Urinary bladder (tissue), 3 donors: ENCODE measurements at regions not wholly inside any gene's neighbourhood (a gene's known extent, or its start where the extent isn't known, plus 50 kb on each side); places are given as distances from the start of the nearest gene placed in this dataset.

Source experiments
- DNase-seq: peaks from one replicate; pipeline ENCODE4 v3.0.0-alpha.2; 2015; ENCODE audit errors: extremely low spot score
- H3K27ac ChIP-seq: one replicate; pipeline ENCODE4 v1.5.1; 2013; ENCODE audit warnings: low read depth, mild to moderate bottlenecking, moderate library complexity
- H3K36me3 ChIP-seq: one replicate; pipeline ENCODE4 v1.6.1; 2013; ENCODE audit warnings: mild to moderate bottlenecking, moderate library complexity; ENCODE audit not compliant: insufficient read depth
- H3K4me1 ChIP-seq: one replicate; pipeline ENCODE4 v1.6.1; 2013; ENCODE audit warnings: mild to moderate bottlenecking, moderate library complexity; ENCODE audit not compliant: insufficient read depth
- H3K4me3 ChIP-seq: one replicate; pipeline ENCODE4 v1.5.1; 2013; ENCODE audit warnings: low read depth, low read length
- WGBS: extraction: QIAGEN DNeasy Blood & Tissue Kit; methylation state at CpG from one replicate; pipeline ENCODE4 v1.1.7; 2013; 5-methylcytosine and 5-hydroxymethylcytosine counted together
- donor health status: healthy with polysubstance abuse.
- donor health status: healthy.

DNA sequence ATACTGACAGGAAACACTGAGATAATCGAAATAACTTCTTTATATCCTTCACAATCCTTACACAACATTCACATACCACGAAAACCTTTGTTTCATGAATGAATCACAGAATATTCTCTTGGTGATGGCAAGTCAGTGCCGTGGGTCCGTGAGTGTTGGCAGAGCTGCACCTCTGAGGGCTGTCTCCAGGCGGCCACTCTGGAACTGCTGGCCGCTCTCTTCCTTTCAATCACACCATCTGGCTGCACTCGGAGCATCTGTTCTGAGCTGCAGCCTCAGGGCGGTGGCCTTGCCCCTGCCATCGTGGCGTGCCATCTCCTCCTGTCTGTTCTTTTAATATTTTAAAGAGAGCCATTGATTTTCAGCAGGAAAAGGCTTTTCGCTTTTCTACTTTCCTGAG, 129.4 kb upstream of the AFDN start:
- no peak for DNase-seq
- no peak overlapping the region for H3K27ac ChIP-seq
- WGBS = 69% methylated on average over 11 of the region's 11 CpGs
- H3K4me1 ChIP-seq = no peaks in the 10 kb centered on the region
- H3K36me3 ChIP-seq = no peaks in the 10 kb centered on the region
- H3K4me3 ChIP-seq = no peak overlapping the region

DNA sequence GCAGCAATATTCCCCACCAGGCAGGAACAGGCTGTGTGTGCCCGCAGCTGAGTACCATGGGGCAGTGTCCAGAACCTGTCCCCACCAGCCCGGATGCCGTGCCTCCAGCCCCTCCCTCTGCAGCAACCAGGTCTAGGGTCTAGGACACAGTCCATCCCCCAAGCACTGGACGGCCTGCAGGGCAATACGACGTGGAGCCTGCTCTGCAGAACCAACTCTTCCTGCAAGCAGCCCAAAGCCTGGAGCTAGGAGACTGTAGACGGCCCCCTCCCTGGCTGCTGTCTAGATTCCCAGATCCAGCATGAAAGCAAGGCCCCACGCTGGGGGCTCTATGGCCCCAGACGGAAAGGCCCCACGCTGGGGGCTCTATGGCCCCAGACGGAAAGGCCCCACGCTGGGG, 128.2 kb upstream of the AFDN start:
- H3K4me1 ChIP-seq = no peaks in the 10 kb centered on the region
- 96% methylated on average over 12 of the region's 12 CpGs for WGBS
- no peak for DNase-seq
- no peaks in the 10 kb centered on the region for H3K36me3 ChIP-seq
- no peak overlapping the region for H3K4me3 ChIP-seq
- H3K27ac ChIP-seq = no peak overlapping the region

- no peaks in the 10 kb centered on the region for H3K4me1 ChIP-seq
- H3K27ac ChIP-seq = peak overlapping the region; percentile 59
- no peak overlapping the region for H3K4me3 ChIP-seq
- 48% methylated on average over 21 of the region's 21 CpGs for WGBS
- no peak for DNase-seq
- no peaks in the 10 kb centered on the region for H3K36me3 ChIP-seq
Observed at GRCh38 chr6:167699141-167699931, 127.4 kb upstream of the AFDN start.

GRCh38 chr6:167700199-167700598, 126.5 kb upstream of the AFDN start:
- Histone ChIP-seq H3K4me1 (no peaks in the 10 kb centered on the region), H3K36me3 (no peaks in the 10 kb centered on the region), H3K4me3 (no peak overlapping the region), H3K27ac (no peak overlapping the region)
- WGBS = 81% methylated on average over 8 of the region's 8 CpGs
- DNase-seq = no peak

- no peaks in the 10 kb centered on the region for H3K4me1 ChIP-seq
Observed at GRCh38 chr6:167701010-167701409, 125.7 kb upstream of the AFDN start.

GRCh38 chr6:167702241-167702827, 124.4 kb upstream of the AFDN start:
- WGBS = 88% methylated on average over 8 of the region's 8 CpGs
- no peak for DNase-seq
- H3K4me3 ChIP-seq = no peak overlapping the region
- H3K27ac ChIP-seq = no peak overlapping the region
- no peaks in the 10 kb centered on the region for H3K36me3 ChIP-seq
- no peaks in the 10 kb centered on the region for H3K4me1 ChIP-seq

More at GRCh38 chr6:167701010-167701409, 125.7 kb upstream of the AFDN start:
- no peak for DNase-seq
- no peak overlapping the region for H3K4me3 ChIP-seq
- WGBS = 88% methylated on average over 12 of the region's 12 CpGs
- no peaks in the 10 kb centered on the region for H3K36me3 ChIP-seq
- no peak overlapping the region for H3K27ac ChIP-seq

DNA sequence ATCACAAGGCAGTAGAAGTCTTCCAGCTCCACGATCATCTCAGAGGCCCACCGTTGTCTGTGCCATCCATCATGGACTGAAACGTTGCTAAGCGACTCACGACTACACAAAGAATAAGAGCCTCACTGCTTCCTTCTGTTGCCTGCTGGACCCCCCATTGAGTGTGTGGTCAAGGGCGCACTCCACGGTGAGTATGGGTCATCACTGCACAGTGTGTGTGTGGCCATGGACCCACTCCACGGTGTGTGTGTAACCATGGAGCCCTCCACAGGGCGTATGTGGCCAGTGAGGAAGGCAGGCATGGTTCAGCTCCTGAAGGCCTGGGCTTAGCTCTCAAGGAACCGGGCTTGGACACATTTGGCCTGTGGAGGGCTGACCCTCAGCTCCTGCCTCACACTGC, 123.4 kb upstream of the AFDN start:
- 91% methylated on average over 10 of the region's 10 CpGs for whole genome bisulfite sequencing
- Histone ChIP-seq H3K4me1 (no peaks in the 10 kb centered on the region), H3K36me3 (no peaks in the 10 kb centered on the region), H3K4me3 (no peak overlapping the region), H3K27ac (no peak overlapping the region)
- DNase-seq = no peak

GRCh38 chr6:167703781-167704180, 122.9 kb upstream of the AFDN start:
- no peaks in the 10 kb centered on the region for H3K36me3 ChIP-seq
- DNase-seq = no peak
- H3K4me3 ChIP-seq = no peak overlapping the region
- WGBS = 84% methylated on average over 10 of the region's 10 CpGs
- H3K27ac ChIP-seq = no peak overlapping the region
- H3K4me1 ChIP-seq = no peaks in the 10 kb centered on the region

DNA sequence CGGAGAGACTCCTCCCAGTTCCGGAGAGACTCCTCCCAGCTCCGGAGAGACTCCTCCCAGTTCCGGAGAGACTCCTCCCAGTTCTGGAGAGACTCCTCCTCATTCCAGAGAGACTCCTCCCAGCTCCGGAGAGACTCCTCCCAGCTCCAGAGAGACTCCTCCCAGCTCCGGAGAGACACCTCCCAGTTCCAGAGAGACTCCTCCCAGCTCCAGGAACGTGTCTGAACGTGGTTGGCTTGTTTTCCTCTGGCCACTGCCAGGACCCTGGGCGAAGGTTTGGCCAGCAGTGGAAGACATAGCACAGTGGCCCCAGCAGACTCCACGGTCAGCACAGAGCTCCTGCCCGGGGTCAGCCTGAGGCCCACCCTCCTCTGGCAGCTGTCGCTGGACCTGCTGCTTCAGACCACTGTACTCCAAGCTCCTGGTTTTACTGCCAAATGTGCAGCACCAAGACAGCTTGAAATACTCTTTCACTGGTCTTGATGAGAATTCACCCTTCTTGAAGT, 122.3 kb upstream of the AFDN start:
- no peaks in the 10 kb centered on the region for H3K4me1 ChIP-seq
- no peaks in the 10 kb centered on the region for H3K36me3 ChIP-seq
- WGBS = 71% methylated on average over 12 of the region's 12 CpGs
- no peak for DNase-seq
- no peak overlapping the region for H3K27ac ChIP-seq
- no peak overlapping the region for H3K4me3 ChIP-seq

GRCh38 chr6:167705211-167705750, 121.4 kb upstream of the AFDN start:
- no peaks in the 10 kb centered on the region for H3K4me1 ChIP-seq
- 89% methylated on average over 26 of the region's 26 CpGs for WGBS
- no peak for DNase-seq
- H3K4me3 ChIP-seq = no peak overlapping the region
- H3K36me3 ChIP-seq = no peaks in the 10 kb centered on the region
- no peak overlapping the region for H3K27ac ChIP-seq

GRCh38 chr6:167706313-167707109, 120.2 kb upstream of the AFDN start:
- 87% methylated on average over 28 of the region's 28 CpGs for whole genome bisulfite sequencing
- H3K36me3 ChIP-seq = no peaks in the 10 kb centered on the region
- no peak for DNase-seq
- no peak overlapping the region for H3K27ac ChIP-seq
- no peak overlapping the region for H3K4me3 ChIP-seq
- H3K4me1 ChIP-seq = no peaks in the 10 kb centered on the region

DNA sequence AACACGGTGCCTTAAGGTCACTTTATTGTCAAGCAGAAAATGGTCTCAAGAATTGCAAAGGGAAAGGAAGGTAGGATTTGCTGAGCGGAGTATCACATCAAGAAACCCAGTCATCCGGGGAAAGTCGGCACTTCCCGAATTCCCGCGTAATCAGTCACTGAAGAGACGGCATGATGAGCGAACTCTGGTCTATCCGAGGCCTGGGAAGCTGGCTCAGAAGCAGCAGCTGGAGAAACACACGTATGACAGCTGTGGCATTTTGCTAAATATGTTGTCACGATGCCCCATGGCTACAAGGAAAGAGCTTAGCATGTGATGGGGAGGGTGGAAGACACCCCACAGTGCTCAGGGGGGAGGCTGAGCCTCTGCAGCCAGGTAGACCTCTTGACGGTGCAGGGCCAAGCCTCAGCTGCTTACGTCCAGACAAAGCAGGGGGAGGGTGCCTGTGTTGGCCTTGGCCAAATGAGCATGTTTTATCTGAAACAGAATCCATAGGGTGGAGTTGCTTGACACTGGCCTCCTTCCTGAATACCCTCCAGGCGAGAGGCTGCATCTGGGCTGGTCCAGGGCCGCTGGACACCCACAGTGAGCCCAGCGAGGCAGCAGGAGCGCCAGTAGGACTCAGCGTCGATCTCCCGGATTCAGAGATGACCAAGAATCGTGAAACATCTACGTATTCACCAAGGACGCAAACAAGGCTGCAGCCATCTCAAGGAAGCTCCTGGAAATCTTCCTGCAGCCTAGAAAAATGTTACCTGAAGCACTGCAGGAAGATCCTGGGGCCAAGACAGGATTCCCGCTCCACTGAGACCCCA, 118.8 kb upstream of the AFDN start:
- Histone ChIP-seq H3K36me3 (no peaks in the 10 kb centered on the region), H3K4me3 (no peak overlapping the region), H3K27ac (no peak overlapping the region), H3K4me1 (no peaks in the 10 kb centered on the region)
- 74% methylated on average over 25 of the region's 25 CpGs for WGBS
- DNase-seq = no peak

GRCh38 chr6:167708501-167709094, 118.1 kb upstream of the AFDN start:
- no peak for DNase-seq
- Histone ChIP-seq H3K4me1 (no peaks in the 10 kb centered on the region), H3K36me3 (no peaks in the 10 kb centered on the region), H3K4me3 (no peak overlapping the region), H3K27ac (no peak overlapping the region)
- WGBS = 90% methylated on average over 15 of the region's 15 CpGs
